ENCODE measurements at regions not wholly inside any gene's neighbourhood (a gene's known extent, or its start where the extent isn't known, plus 50 kb on each side); places are given as distances from the start of the nearest gene placed in this dataset.
"Not testable (repeated sequence)": the region's sequence is repeated elsewhere in the genome, so short reads cannot be mapped to it uniquely, and the experiment has no call there.

GRCh38 chr2:123438675-123439074, 586.4 kb upstream of the CNTNAP5 start:
- Histone ChIP-seq H3K4me3 (ENCODE audit: low read depth, low read length) (no peak overlapping the region), H3K27me3 (no peaks in the 10 kb centered on the region), H3K36me3 (no peaks in the 10 kb centered on the region), H3K9me3 (no peaks in the 10 kb centered on the region), H3K4me1 (no peaks in the 10 kb centered on the region)
- DNase-seq: no peak
- TF ChIP-seq CTCF (IDR thresholded peaks at IDR 0.05; ENCODE audit: low read depth, low read length): no peak

GRCh38 chr2:123448801-123449200, 576.3 kb upstream of the CNTNAP5 start:
- no peak overlapping the region for H3K4me3 ChIP-seq (ENCODE audit: low read depth, low read length)
- H3K4me1 ChIP-seq: no peaks in the 10 kb centered on the region
- no peaks in the 10 kb centered on the region for H3K9me3 ChIP-seq
- DNase-seq: no peak
- no peak for TF ChIP-seq CTCF (IDR thresholded peaks at IDR 0.05; ENCODE audit: low read depth, low read length)
- H3K36me3 ChIP-seq: no peaks in the 10 kb centered on the region
- no peaks in the 10 kb centered on the region for H3K27me3 ChIP-seq

GRCh38 chr2:123451542-123451941, 573.5 kb upstream of the CNTNAP5 start:
- Histone ChIP-seq H3K36me3 (no peaks in the 10 kb centered on the region), H3K4me1 (no peaks in the 10 kb centered on the region), H3K9me3 (no peaks in the 10 kb centered on the region), H3K27me3 (no peaks in the 10 kb centered on the region), H3K4me3 (ENCODE audit: low read depth, low read length) (no peak overlapping the region)
- no peak for DNase-seq
- no peak for TF ChIP-seq CTCF (IDR thresholded peaks at IDR 0.05; ENCODE audit: low read depth, low read length)

GRCh38 chr2:123453046-123453700, 571.9 kb upstream of the CNTNAP5 start:
- TF ChIP-seq CTCF (IDR thresholded peaks at IDR 0.05; ENCODE audit: low read depth, low read length): no peak

GRCh38 chr2:123453772-123454171, 571.3 kb upstream of the CNTNAP5 start:
- H3K9me3 ChIP-seq: no peaks in the 10 kb centered on the region
- no peak for TF ChIP-seq CTCF (IDR thresholded peaks at IDR 0.05; ENCODE audit: low read depth, low read length)
- no peak for DNase-seq
- H3K36me3 ChIP-seq: no peaks in the 10 kb centered on the region
- no peak overlapping the region for H3K4me3 ChIP-seq (ENCODE audit: low read depth, low read length)
- H3K4me1 ChIP-seq: no peaks in the 10 kb centered on the region
- H3K27me3 ChIP-seq: no peaks in the 10 kb centered on the region

More at GRCh38 chr2:123453046-123453700, 571.9 kb upstream of the CNTNAP5 start:
- Histone ChIP-seq H3K4me3 (ENCODE audit: low read depth, low read length) (no peak overlapping the region), H3K36me3 (no peaks in the 10 kb centered on the region), H3K9me3 (no peaks in the 10 kb centered on the region), H3K27me3 (no peaks in the 10 kb centered on the region), H3K4me1 (no peaks in the 10 kb centered on the region)
- no peak for DNase-seq

GRCh38 chr2:123455234-123455633, 569.9 kb upstream of the CNTNAP5 start:
- not testable (repeated sequence) for H3K36me3 ChIP-seq; H3K27me3 ChIP-seq; H3K4me1 ChIP-seq; DNase-seq; H3K9me3 ChIP-seq; H3K4me3 ChIP-seq (ENCODE audit: low read depth, low read length)

All from BE2C (cell line).